ENCODE measurements at regions not wholly inside any gene's neighbourhood (a gene's known extent, or its start where the extent isn't known, plus 50 kb on each side); places are given as distances from the start of the nearest gene placed in this dataset.

DNA sequence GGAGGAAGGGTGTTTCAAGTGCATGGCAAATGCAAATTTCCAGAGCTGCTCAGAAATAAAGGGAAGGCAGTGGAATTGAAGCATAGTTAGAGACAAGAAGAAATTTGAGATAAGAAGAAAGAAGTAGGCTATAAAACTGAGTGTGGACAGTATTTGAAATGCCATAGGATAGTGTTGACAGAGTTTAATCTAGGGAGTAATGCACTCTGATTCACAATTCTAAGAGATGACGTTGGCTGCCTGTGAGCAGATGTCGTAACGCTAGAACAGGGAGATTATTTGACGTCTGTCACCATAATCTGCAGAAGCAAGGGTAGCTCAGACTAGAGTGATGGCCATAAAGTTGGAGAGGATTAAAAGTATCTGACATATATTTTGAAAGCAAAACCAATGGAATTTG lies 389.9 kb upstream of the KIRREL3 start (continued):
- TF ChIP-seq, protein P1, sequence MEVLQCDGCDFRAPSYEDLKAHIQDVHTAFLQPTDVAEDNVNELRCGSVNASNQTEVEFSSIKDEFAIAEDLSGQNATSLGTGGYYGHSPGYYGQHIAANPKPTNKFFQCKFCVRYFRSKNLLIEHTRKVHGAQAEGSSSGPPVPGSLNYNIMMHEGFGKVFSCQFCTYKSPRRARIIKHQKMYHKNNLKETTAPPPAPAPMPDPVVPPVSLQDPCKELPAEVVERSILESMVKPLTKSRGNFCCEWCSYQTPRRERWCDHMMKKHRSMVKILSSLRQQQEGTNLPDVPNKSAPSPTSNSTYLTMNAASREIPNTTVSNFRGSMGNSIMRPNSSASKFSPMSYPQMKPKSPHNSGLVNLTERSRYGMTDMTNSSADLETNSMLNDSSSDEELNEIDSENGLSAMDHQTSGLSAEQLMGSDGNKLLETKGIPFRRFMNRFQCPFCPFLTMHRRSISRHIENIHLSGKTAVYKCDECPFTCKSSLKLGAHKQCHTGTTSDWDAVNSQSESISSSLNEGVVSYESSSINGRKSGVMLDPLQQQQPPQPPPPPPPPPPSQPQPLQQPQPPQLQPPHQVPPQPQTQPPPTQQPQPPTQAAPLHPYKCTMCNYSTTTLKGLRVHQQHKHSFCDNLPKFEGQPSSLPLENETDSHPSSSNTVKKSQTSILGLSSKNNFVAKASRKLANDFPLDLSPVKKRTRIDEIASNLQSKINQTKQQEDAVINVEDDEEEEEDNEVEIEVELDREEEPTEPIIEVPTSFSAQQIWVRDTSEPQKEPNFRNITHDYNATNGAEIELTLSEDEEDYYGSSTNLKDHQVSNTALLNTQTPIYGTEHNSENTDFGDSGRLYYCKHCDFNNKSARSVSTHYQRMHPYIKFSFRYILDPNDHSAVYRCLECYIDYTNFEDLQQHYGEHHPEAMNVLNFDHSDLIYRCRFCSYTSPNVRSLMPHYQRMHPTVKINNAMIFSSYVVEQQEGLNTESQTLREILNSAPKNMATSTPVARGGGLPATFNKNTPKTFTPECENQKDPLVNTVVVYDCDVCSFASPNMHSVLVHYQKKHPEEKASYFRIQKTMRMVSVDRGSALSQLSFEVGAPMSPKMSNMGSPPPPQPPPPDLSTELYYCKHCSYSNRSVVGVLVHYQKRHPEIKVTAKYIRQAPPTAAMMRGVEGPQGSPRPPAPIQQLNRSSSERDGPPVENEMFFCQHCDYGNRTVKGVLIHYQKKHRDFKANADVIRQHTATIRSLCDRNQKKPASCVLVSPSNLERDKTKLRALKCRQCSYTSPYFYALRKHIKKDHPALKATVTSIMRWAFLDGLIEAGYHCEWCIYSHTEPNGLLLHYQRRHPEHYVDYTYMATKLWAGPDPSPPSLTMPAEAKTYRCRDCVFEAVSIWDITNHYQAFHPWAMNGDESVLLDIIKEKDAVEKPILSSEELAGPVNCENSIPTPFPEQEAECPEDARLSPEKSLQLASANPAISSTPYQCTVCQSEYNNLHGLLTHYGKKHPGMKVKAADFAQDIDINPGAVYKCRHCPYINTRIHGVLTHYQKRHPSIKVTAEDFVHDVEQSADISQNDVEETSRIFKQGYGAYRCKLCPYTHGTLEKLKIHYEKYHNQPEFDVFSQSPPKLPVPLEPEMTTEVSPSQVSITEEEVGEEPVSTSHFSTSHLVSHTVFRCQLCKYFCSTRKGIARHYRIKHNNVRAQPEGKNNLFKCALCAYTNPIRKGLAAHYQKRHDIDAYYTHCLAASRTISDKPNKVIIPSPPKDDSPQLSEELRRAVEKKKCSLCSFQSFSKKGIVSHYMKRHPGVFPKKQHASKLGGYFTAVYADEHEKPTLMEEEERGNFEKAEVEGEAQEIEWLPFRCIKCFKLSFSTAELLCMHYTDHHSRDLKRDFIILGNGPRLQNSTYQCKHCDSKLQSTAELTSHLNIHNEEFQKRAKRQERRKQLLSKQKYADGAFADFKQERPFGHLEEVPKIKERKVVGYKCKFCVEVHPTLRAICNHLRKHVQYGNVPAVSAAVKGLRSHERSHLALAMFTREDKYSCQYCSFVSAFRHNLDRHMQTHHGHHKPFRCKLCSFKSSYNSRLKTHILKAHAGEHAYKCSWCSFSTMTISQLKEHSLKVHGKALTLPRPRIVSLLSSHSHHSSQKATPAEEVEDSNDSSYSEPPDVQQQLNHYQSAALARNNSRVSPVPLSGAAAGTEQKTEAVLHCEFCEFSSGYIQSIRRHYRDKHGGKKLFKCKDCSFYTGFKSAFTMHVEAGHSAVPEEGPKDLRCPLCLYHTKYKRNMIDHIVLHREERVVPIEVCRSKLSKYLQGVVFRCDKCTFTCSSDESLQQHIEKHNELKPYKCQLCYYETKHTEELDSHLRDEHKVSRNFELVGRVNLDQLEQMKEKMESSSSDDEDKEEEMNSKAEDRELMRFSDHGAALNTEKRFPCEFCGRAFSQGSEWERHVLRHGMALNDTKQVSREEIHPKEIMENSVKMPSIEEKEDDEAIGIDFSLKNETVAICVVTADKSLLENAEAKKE (CRISPR knock-in tag; IDR thresholded peaks at IDR 0.05), result no peak
- TF ChIP-seq REST (IDR thresholded peaks at IDR 0.05; ENCODE audit: unreplicated experiment), result no peak
- TF ChIP-seq EZH2phosphoT487 (IDR thresholded peaks at IDR 0.05; ENCODE audit: unreplicated experiment), result no peak
- no peak for TF ChIP-seq ZNF114 (CRISPR knock-in tag; IDR thresholded peaks at IDR 0.05)
- TF ChIP-seq EZH2 (IDR thresholded peaks at IDR 0.05; ENCODE audit: low read depth, unreplicated experiment), result no peak
- no peak for TF ChIP-seq STAT1 (IDR thresholded peaks at IDR 0.05; ENCODE audit: unreplicated experiment)
- TF ChIP-seq POLR2AphosphoS5 (IDR thresholded peaks at IDR 0.05; ENCODE audit: low read depth), result no peak

Data from GM23338 (cell line).